DND-41 (cell line): ENCODE measurements at regions not wholly inside any gene's neighbourhood (a gene's known extent, or its start where the extent isn't known, plus 50 kb on each side); places are given as distances from the start of the nearest gene placed in this dataset.
"Not testable (repeated sequence)": the region's sequence is repeated elsewhere in the genome, so short reads cannot be mapped to it uniquely, and the experiment has no call there.

Experiments
- ATAC-seq: fragments of 200-7000 bp; cut with Tn5 transposase; 3 replicates; pipeline ENCODE4 v1.9.1; 2021; ENCODE audit warnings: low read depth; ENCODE audit not compliant: insufficient read depth
- DNase-seq: peaks from one replicate; pipeline ENCODE4 v3.0.0-alpha.2; 2020
- H2AFZ ChIP-seq: 2 replicates; pipeline ENCODE4 v1.6.0; 2012; ENCODE audit warnings: low read depth, low read length
- H3K27ac ChIP-seq: 2 replicates; pipeline ENCODE4 v1.5.1; 2012; ENCODE audit warnings: low read length, inconsistent platforms
- H3K27me3 ChIP-seq: fragments of 200-600 bp; sonication (generic); 2 replicates; pipeline ENCODE4 v1.6.0; 2012; ENCODE audit warnings: low read length, mild to moderate bottlenecking, inconsistent platforms; ENCODE audit not compliant: insufficient read depth, poor library complexity
- H3K36me3 ChIP-seq: 2 replicates; pipeline ENCODE4 v1.5.1; 2012; ENCODE audit warnings: low read length, inconsistent platforms; ENCODE audit not compliant: insufficient read depth
- H3K4me1 ChIP-seq: 2 replicates; pipeline ENCODE4 v1.5.1; 2012; ENCODE audit warnings: mild to moderate bottlenecking, low read length; ENCODE audit not compliant: insufficient read depth
- H3K4me2 ChIP-seq: 2 replicates; pipeline ENCODE4 v1.6.0; 2012; ENCODE audit warnings: mild to moderate bottlenecking, moderate library complexity, low read length, inconsistent platforms; ENCODE audit not compliant: insufficient read depth
- H3K4me3 ChIP-seq, 2 experiments: fragments of 200-600 bp in 1 of 2; shearing (Covaris generic) in 1 of 2; 2 replicates each; pipeline ENCODE4 v1.5.1; 2012 to 2016; ENCODE audit warnings: inconsistent platforms in 2 of 2, low read length in 2 of 2, mild to moderate bottlenecking in 2 of 2, low read depth in 1 of 2, moderate library complexity in 1 of 2
- H3K79me2 ChIP-seq: 2 replicates; pipeline ENCODE4 v1.6.0; 2012; ENCODE audit warnings: low read length, inconsistent platforms; ENCODE audit not compliant: insufficient read depth
- H3K9ac ChIP-seq: 2 replicates; pipeline ENCODE4 v1.6.0; 2012; ENCODE audit warnings: low read depth, mild to moderate bottlenecking, inconsistent platforms, low read length, moderate library complexity
- H3K9me3 ChIP-seq: 2 replicates; pipeline ENCODE4 v1.5.1; 2012; ENCODE audit warnings: low read length, moderate library complexity, mild to moderate bottlenecking, inconsistent platforms; ENCODE audit not compliant: insufficient read depth, severe bottlenecking
- H4K20me1 ChIP-seq: 2 replicates; pipeline ENCODE4 v1.6.0; 2012; ENCODE audit warnings: low read length; ENCODE audit not compliant: insufficient read depth
- CTCF ChIP-seq: IDR thresholded peaks from 2 replicates; pipeline ENCODE4 v1.5.1; 2012; ENCODE audit warnings: borderline replicate concordance, low read length, moderate library complexity, mild to moderate bottlenecking; ENCODE audit not compliant: poor library complexity, severe bottlenecking; ENCODE audit errors: extremely low read depth
- EZH2 ChIP-seq: IDR thresholded peaks from 3 replicates; pipeline ENCODE4 v1.6.1; 2012; ENCODE audit warnings: borderline replicate concordance, low read depth, mild to moderate bottlenecking, moderate library complexity, low read length, inconsistent platforms; ENCODE audit not compliant: severe bottlenecking

- TF ChIP-seq CTCF (no peak), EZH2 (no peak)
- ATAC-seq (no peak), DNase-seq (no peak)
Observed at GRCh38 chr9:30534896-30535295, 1849.5 kb upstream of the ACO1 start.

GRCh38 chr9:30536494-30536893 is 1847.9 kb upstream of the ACO1 start:
- H3K27ac ChIP-seq = no peak overlapping the region
- H3K4me3 ChIP-seq = no peak overlapping the region
- ATAC-seq (no peak), DNase-seq (no peak)
- H3K36me3 ChIP-seq = no peaks in the 10 kb centered on the region
- H3K9me3 ChIP-seq = no peaks in the 10 kb centered on the region
- H3K9ac ChIP-seq = no peak overlapping the region
- H4K20me1 ChIP-seq = no peaks in the 10 kb centered on the region
- H3K4me2 ChIP-seq = no peak overlapping the region
- H3K4me1 ChIP-seq = no peaks in the 10 kb centered on the region
- H3K79me2 ChIP-seq = no peaks in the 10 kb centered on the region
- no peaks in the 10 kb centered on the region for H3K27me3 ChIP-seq
- TF ChIP-seq EZH2 (no peak), CTCF (no peak)
- H2AFZ ChIP-seq = no peak overlapping the region

More at GRCh38 chr9:30534896-30535295, 1849.5 kb upstream of the ACO1 start:
- Histone ChIP-seq H3K4me3 (no peak overlapping the region), H2AFZ (no peak overlapping the region), H4K20me1 (no peaks in the 10 kb centered on the region), H3K4me1 (no peaks in the 10 kb centered on the region), H3K36me3 (no peaks in the 10 kb centered on the region), H3K79me2 (no peaks in the 10 kb centered on the region), H3K27ac (no peak overlapping the region), H3K27me3 (no peaks in the 10 kb centered on the region), H3K4me2 (no peak overlapping the region), H3K9ac (no peak overlapping the region), H3K9me3 (no peaks in the 10 kb centered on the region)

GRCh38 chr9:30539696-30540095 is 1844.7 kb upstream of the ACO1 start:
- not testable (repeated sequence) for H3K79me2 ChIP-seq, H3K4me3 ChIP-seq, H3K9me3 ChIP-seq, H3K27ac ChIP-seq, H3K4me2 ChIP-seq, H3K36me3 ChIP-seq, DNase-seq, H3K4me1 ChIP-seq, H2AFZ ChIP-seq, H3K9ac ChIP-seq, ATAC-seq, H3K27me3 ChIP-seq, H4K20me1 ChIP-seq

- Histone ChIP-seq H3K4me1 (no peaks in the 10 kb centered on the region), H3K36me3 (no peaks in the 10 kb centered on the region), H3K9me3 (no peaks in the 10 kb centered on the region), H3K27me3 (no peaks in the 10 kb centered on the region), H3K9ac (no peak overlapping the region), H3K4me3 (no peak overlapping the region), H3K4me2 (no peak overlapping the region), H3K79me2 (no peaks in the 10 kb centered on the region), H3K27ac (no peak overlapping the region), H4K20me1 (no peaks in the 10 kb centered on the region), H2AFZ (no peak overlapping the region)
- DNase-seq (no peak), ATAC-seq (no peak)
- no peak for TF ChIP-seq EZH2
- no peak for TF ChIP-seq CTCF
Observed at GRCh38 chr9:30574355-30575151, 1809.9 kb upstream of the ACO1 start.
